Sigmoid colon (tissue), 6 donors: ENCODE measurements at regions not wholly inside any gene's neighbourhood (a gene's known extent, or its start where the extent isn't known, plus 50 kb on each side); places are given as distances from the start of the nearest gene placed in this dataset.

ENCODE experiments used
- DNase-seq: peaks from one replicate; pipeline ENCODE4 v3.0.0-alpha.2; 2019
- H3K27ac ChIP-seq, 4 donors: fragments of 200-600 bp; sonication (generic); one replicate each; pipeline ENCODE4 v1.5.1; 2016 to 2019; ENCODE audit warnings: mild to moderate bottlenecking in 1 of 4
- H3K27me3 ChIP-seq, 3 donors: fragments of 200-600 bp; sonication (generic); one replicate each; pipeline ENCODE4 v1.5.1; 2019; ENCODE audit warnings: mild to moderate bottlenecking in 1 of 3
- H3K36me3 ChIP-seq, 4 donors: fragments of 200-600 bp; sonication (generic); one replicate each; pipeline ENCODE4 v1.5.1; 2016 to 2019
- H3K4me1 ChIP-seq, 4 donors: fragments of 200-600 bp; sonication (generic); one replicate each; pipeline ENCODE4 v1.5.1; 2017 to 2019
- H3K4me3 ChIP-seq, 4 donors: fragments of 200-600 bp; sonication (generic); one replicate each; pipeline ENCODE4 v1.5.1; 2017 to 2019; ENCODE audit warnings: mild to moderate bottlenecking in 2 of 4, moderate library complexity in 1 of 4
- H3K9me3 ChIP-seq, 4 donors: fragments of 200-600 bp in 3 of 4; sonication (generic) in 3 of 4; one replicate each; pipeline versions ENCODE4 v1.5.1 to v1.6.1; 2013 to 2019
- CTCF ChIP-seq, 4 experiments: fragments of 450-650 bp in 3 of 4; fragments of 200-600 bp in 1 of 4; IDR thresholded peaks; one replicate each; pipeline ENCODE4 v1.5.1; 2016 to 2019; ENCODE audit warnings: antibody characterized with exemption in 4 of 4, mild to moderate bottlenecking in 3 of 4, moderate library complexity in 2 of 4
- EP300 ChIP-seq, 4 donors: sonication (generic); formaldehyde crosslinking; IDR thresholded peaks; one replicate each; pipeline ENCODE4 v1.6.1; 2017; ENCODE audit warnings: antibody characterized with exemption in 4 of 4
- POLR2A ChIP-seq, 2 donors: fragments of 450-650 bp; IDR thresholded peaks; one replicate each; pipeline ENCODE4 v1.6.1; 2016; ENCODE audit warnings: antibody characterized with exemption in 2 of 2, mild to moderate bottlenecking in 2 of 2, moderate library complexity in 2 of 2
- POLR2AphosphoS5 ChIP-seq, 4 donors: sonication (generic); formaldehyde crosslinking; IDR thresholded peaks; one replicate each; pipeline ENCODE4 v1.6.1; 2017; ENCODE audit warnings: antibody characterized with exemption in 4 of 4
- WGBS, 2 donors: extraction: QIAGEN DNeasy Blood & Tissue Kit; methylation state at CpG; one replicate each; pipeline ENCODE4 v1.1.7; 2013; 5-methylcytosine and 5-hydroxymethylcytosine counted together
- intact Hi-C: fragments of 100-400 bp; cut with DNase I; formaldehyde crosslinking; loops from one replicate; pipeline ENCODE4 v1.15.1; 2023
- donor health status: healthy with polysubstance abuse.
- donor health status: healthy.

GRCh38 chr7:109062798-109063197, 493.1 kb downstream of the DNAJB9 start:
- H3K4me3 ChIP-seq = no peak overlapping the region
- WGBS, 2 donors = 79 to 80% methylated on average over 4 of the region's 4 CpGs
- no peaks in the 10 kb centered on the region for H3K9me3 ChIP-seq
- H3K4me1 ChIP-seq = no peaks in the 10 kb centered on the region
- no peak overlapping the region for H3K27ac ChIP-seq
- no peaks in the 10 kb centered on the region for H3K36me3 ChIP-seq
- DNase-seq = no peak
- TF ChIP-seq POLR2AphosphoS5 (IDR thresholded peaks at IDR 0.05) = no peak
- TF ChIP-seq POLR2A (IDR thresholded peaks at IDR 0.05) = no peak
- TF ChIP-seq EP300 (IDR thresholded peaks at IDR 0.05) = no peak
- no peak for TF ChIP-seq CTCF (IDR thresholded peaks at IDR 0.05)
- intact Hi-C loops = no loop called here
- no peaks in the 10 kb centered on the region for H3K27me3 ChIP-seq

GRCh38 chr7:109073543-109073942, 503.9 kb downstream of the DNAJB9 start:
- Histone ChIP-seq H3K4me1 (no peaks in the 10 kb centered on the region), H3K27me3 (no peaks in the 10 kb centered on the region), H3K4me3 (no peak overlapping the region), H3K27ac (no peak overlapping the region), H3K36me3 (no peaks in the 10 kb centered on the region), H3K9me3 (no peaks in the 10 kb centered on the region)
- TF ChIP-seq POLR2A (IDR thresholded peaks at IDR 0.05) (no peak), EP300 (IDR thresholded peaks at IDR 0.05) (no peak), POLR2AphosphoS5 (IDR thresholded peaks at IDR 0.05) (no peak), CTCF (IDR thresholded peaks at IDR 0.05) (no peak)
- 93 to 99% methylated on average over 3 of the region's 3 CpGs for WGBS, 2 donors
- DNase-seq = no peak
- intact Hi-C loops = no loop called here

- Histone ChIP-seq H3K36me3 (no peaks in the 10 kb centered on the region), H3K27me3 (no peaks in the 10 kb centered on the region), H3K4me1 (no peaks in the 10 kb centered on the region), H3K27ac (no peak overlapping the region), H3K4me3 (no peak overlapping the region), H3K9me3 (no peaks in the 10 kb centered on the region)
- intact Hi-C loops = no loop called here
- no peak for TF ChIP-seq POLR2AphosphoS5 (IDR thresholded peaks at IDR 0.05)
- no peak for TF ChIP-seq POLR2A (IDR thresholded peaks at IDR 0.05)
- no peak for TF ChIP-seq EP300 (IDR thresholded peaks at IDR 0.05)
- TF ChIP-seq CTCF (IDR thresholded peaks at IDR 0.05) = no peak
- DNase-seq = no peak
- 69 to 73% methylated on average over 2 of the region's 2 CpGs for WGBS, 2 donors
Measured at GRCh38 chr7:109076396-109076972, 506.8 kb downstream of the DNAJB9 start.

- no peaks in the 10 kb centered on the region for H3K36me3 ChIP-seq
- WGBS, 2 donors = 68 to 77% methylated on average over 1 of the region's 1 CpG
- intact Hi-C loops = no loop called here
- no peak overlapping the region for H3K4me3 ChIP-seq
- no peak for DNase-seq
- no peaks in the 10 kb centered on the region for H3K4me1 ChIP-seq
- no peak for TF ChIP-seq EP300 (IDR thresholded peaks at IDR 0.05)
- no peak for TF ChIP-seq CTCF (IDR thresholded peaks at IDR 0.05)
- no peak for TF ChIP-seq POLR2AphosphoS5 (IDR thresholded peaks at IDR 0.05)
- no peak for TF ChIP-seq POLR2A (IDR thresholded peaks at IDR 0.05)
- no peak overlapping the region for H3K27ac ChIP-seq
- H3K27me3 ChIP-seq = no peaks in the 10 kb centered on the region
- H3K9me3 ChIP-seq = peaks cover 0 to 4% (median 0%) of the 10 kb centered on the region in 4 donors
Measured at GRCh38 chr7:109091042-109091441, 521.4 kb downstream of the DNAJB9 start.

- Histone ChIP-seq H3K4me3 (no peak overlapping the region), H3K36me3 (no peaks in the 10 kb centered on the region), H3K27me3 (no peaks in the 10 kb centered on the region), H3K9me3 (peaks cover 0 to 4% (median 0%) of the 10 kb centered on the region in 4 donors), H3K27ac (no peak overlapping the region), H3K4me1 (no peaks in the 10 kb centered on the region)
- DNase-seq = no peak
- TF ChIP-seq POLR2AphosphoS5 (IDR thresholded peaks at IDR 0.05) (no peak), POLR2A (IDR thresholded peaks at IDR 0.05) (no peak)
- WGBS, 2 donors = 84 to 90% methylated on average over 1 of the region's 1 CpG
- intact Hi-C loops = no loop called here
Measured at GRCh38 chr7:109092268-109092667, 522.6 kb downstream of the DNAJB9 start.
